GM23338 (cell line): ENCODE measurements at regions not wholly inside any gene's neighbourhood (a gene's known extent, or its start where the extent isn't known, plus 50 kb on each side); places are given as distances from the start of the nearest gene placed in this dataset.

Source experiments
- CREB1 ChIP-seq: fragments of 250-450 bp; sonication (Bioruptor Pico); IDR thresholded peaks from 2 replicates; pipeline ENCODE4 v1.5.0; 2020; ENCODE audit warnings: low read depth, mild to moderate bottlenecking, moderate library complexity
- EZH2 ChIP-seq: fragments of 200-600 bp; sonication (generic); IDR thresholded peaks from one replicate; pipeline ENCODE4 v1.8.0; 2017; ENCODE audit warnings: antibody characterized with exemption, mild to moderate bottlenecking, low read depth; ENCODE audit not compliant: unreplicated experiment
- EZH2phosphoT487 ChIP-seq: fragments of 200-600 bp; sonication (generic); IDR thresholded peaks from one replicate; pipeline ENCODE4 v1.8.1; 2018; ENCODE audit warnings: antibody characterized with exemption; ENCODE audit not compliant: unreplicated experiment
- JUNB ChIP-seq: IDR thresholded peaks from one replicate; pipeline ENCODE4 v1.6.1; 2016; ENCODE audit warnings: antibody characterized with exemption; ENCODE audit not compliant: unreplicated experiment
- POLR2AphosphoS5 ChIP-seq: IDR thresholded peaks from 2 replicates; pipeline ENCODE4 v1.6.1; 2016; ENCODE audit warnings: antibody characterized with exemption, low read depth
- STAT1 ChIP-seq: IDR thresholded peaks from one replicate; pipeline ENCODE4 v1.6.1; 2016; ENCODE audit warnings: antibody characterized with exemption; ENCODE audit not compliant: unreplicated experiment
- ZNF114 ChIP-seq: fragments of 250-450 bp; sonication (Bioruptor Pico); IDR thresholded peaks from 2 replicates; pipeline ENCODE4 v1.5.0; 2020; ENCODE audit warnings: mild to moderate bottlenecking, moderate library complexity
- ZNF331 ChIP-seq: fragments of 250-450 bp; sonication (Bioruptor Pico); IDR thresholded peaks from 2 replicates; pipeline ENCODE4 v1.5.0; 2020; ENCODE audit warnings: low read depth, mild to moderate bottlenecking, moderate library complexity
- TF ChIP-seq, protein P1 (sequence below), 2 experiments: fragments of 200-600 bp in 1 of 2; sonication (generic) in 1 of 2; conservative IDR thresholded peaks; 2 replicates each; pipeline versions ENCODE4 v1.5.1 to v1.6.1; 2016 to 2017; ENCODE audit warnings: antibody characterized with exemption in 2 of 2, low read depth in 2 of 2, mild to moderate bottlenecking in 2 of 2, moderate library complexity in 1 of 2
- TF ChIP-seq, protein P2 (sequence below): IDR thresholded peaks from one replicate; pipeline ENCODE4 v1.6.1; 2018; ENCODE audit warnings: antibody characterized with exemption; ENCODE audit not compliant: unreplicated experiment

DNA sequence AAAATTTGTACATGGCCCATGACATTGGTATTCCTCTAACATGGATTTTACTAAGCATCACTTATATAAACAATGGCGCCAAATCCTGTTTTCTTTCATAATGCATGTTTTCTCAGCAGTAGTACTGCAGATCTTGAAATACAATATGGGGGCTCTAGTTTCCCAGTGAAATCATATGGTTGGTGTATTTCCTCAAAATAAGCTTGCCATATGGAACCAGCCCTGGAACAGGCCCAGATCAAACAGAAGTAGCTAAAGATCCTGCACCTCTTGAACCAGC, 163.9 kb downstream of the ZNF608 start:
- no peak for TF ChIP-seq EZH2
- TF ChIP-seq, protein P1, sequence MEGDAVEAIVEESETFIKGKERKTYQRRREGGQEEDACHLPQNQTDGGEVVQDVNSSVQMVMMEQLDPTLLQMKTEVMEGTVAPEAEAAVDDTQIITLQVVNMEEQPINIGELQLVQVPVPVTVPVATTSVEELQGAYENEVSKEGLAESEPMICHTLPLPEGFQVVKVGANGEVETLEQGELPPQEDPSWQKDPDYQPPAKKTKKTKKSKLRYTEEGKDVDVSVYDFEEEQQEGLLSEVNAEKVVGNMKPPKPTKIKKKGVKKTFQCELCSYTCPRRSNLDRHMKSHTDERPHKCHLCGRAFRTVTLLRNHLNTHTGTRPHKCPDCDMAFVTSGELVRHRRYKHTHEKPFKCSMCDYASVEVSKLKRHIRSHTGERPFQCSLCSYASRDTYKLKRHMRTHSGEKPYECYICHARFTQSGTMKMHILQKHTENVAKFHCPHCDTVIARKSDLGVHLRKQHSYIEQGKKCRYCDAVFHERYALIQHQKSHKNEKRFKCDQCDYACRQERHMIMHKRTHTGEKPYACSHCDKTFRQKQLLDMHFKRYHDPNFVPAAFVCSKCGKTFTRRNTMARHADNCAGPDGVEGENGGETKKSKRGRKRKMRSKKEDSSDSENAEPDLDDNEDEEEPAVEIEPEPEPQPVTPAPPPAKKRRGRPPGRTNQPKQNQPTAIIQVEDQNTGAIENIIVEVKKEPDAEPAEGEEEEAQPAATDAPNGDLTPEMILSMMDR (conservative IDR thresholded peaks at IDR 0.05; ENCODE audit: low read depth in 2 of 2): no peak
- TF ChIP-seq EZH2phosphoT487: no peak
- no peak for TF ChIP-seq POLR2AphosphoS5
- TF ChIP-seq CREB1 (CRISPR knock-in tag): no peak
- TF ChIP-seq, protein P2, sequence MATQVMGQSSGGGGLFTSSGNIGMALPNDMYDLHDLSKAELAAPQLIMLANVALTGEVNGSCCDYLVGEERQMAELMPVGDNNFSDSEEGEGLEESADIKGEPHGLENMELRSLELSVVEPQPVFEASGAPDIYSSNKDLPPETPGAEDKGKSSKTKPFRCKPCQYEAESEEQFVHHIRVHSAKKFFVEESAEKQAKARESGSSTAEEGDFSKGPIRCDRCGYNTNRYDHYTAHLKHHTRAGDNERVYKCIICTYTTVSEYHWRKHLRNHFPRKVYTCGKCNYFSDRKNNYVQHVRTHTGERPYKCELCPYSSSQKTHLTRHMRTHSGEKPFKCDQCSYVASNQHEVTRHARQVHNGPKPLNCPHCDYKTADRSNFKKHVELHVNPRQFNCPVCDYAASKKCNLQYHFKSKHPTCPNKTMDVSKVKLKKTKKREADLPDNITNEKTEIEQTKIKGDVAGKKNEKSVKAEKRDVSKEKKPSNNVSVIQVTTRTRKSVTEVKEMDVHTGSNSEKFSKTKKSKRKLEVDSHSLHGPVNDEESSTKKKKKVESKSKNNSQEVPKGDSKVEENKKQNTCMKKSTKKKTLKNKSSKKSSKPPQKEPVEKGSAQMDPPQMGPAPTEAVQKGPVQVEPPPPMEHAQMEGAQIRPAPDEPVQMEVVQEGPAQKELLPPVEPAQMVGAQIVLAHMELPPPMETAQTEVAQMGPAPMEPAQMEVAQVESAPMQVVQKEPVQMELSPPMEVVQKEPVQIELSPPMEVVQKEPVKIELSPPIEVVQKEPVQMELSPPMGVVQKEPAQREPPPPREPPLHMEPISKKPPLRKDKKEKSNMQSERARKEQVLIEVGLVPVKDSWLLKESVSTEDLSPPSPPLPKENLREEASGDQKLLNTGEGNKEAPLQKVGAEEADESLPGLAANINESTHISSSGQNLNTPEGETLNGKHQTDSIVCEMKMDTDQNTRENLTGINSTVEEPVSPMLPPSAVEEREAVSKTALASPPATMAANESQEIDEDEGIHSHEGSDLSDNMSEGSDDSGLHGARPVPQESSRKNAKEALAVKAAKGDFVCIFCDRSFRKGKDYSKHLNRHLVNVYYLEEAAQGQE: no peak
- TF ChIP-seq JUNB: no peak
- TF ChIP-seq ZNF114 (CRISPR knock-in tag): no peak
- TF ChIP-seq STAT1: no peak
- TF ChIP-seq ZNF331: no peak
